Hippocampal formation (tissue), 2 donors: ENCODE measurements at regions not wholly inside any gene's neighbourhood (a gene's known extent, or its start where the extent isn't known, plus 50 kb on each side); places are given as distances from the start of the nearest gene placed in this dataset.

ENCODE experiments used
- DNase-seq, 2 donors: peaks; one replicate each; lab custom pipeline; 2025; lab: John Stamatoyannopoulos, UW

DNA sequence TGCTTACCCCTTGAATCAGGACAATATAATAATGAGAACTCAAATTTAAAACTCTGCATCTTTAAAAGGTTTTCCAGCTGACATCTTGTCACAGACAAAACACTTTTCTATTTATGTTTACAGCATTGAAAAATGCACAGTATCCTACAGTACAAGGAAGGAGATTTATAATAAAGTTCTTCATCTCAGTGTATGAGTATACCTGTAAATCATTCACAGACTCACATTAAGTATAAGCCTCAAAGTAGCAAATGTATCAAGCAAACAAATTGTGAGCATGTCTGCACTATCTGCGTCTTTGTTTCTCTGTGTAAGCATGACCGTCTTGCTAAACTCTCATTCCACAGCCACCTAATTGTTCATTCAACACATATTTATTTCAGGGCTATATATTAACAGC is 52.8 kb downstream of the PPP1R2C start:
- no peak for DNase-seq

DNA sequence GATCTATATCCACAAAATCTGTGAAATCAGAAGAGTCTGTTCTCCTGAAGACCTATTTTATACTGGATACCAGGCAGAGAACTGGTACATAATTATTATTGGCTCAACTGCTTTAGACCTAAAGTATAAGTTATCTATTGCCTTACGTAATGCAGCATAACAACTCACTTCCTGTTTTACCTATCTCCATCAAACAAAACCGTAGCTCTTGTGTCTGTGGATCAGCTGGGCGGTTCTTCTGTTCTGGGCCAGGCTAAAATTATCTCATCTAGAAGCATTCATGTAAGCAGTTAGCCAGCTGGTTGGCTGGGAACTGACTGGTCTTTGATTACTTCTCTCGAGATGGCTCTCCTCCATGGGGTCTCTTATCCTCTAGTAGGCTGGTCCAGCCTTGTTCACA is 57.8 kb downstream of the PPP1R2C start:
- no peak for DNase-seq

DNA sequence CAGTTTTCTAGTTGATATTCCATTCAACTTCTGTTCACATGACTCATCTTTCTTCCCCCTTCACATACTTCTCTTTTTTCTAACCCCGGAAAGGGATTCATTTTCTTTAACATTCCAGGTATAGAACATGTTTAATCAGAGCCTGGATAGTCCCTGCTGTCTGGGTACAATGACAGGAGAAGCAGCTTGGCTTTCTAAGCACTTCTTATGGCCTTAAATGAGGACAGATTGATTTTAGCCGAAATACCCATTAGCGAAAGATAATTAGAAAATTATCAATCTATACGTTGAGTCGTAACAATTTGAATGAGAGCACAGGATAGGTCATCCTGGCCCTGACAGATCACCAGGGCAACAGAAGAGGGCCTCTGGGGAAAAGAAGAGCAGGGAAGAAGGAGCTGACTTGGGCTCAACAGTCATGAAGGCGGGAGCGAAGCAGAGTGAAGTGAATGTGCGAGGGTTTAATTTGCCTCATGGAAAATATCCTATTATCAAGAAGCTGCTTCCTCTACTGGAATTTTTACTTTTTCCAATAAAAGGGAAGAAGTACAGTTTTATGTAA is 62.2 kb downstream of the PPP1R2C start:
- DNase-seq = no peak

DNA sequence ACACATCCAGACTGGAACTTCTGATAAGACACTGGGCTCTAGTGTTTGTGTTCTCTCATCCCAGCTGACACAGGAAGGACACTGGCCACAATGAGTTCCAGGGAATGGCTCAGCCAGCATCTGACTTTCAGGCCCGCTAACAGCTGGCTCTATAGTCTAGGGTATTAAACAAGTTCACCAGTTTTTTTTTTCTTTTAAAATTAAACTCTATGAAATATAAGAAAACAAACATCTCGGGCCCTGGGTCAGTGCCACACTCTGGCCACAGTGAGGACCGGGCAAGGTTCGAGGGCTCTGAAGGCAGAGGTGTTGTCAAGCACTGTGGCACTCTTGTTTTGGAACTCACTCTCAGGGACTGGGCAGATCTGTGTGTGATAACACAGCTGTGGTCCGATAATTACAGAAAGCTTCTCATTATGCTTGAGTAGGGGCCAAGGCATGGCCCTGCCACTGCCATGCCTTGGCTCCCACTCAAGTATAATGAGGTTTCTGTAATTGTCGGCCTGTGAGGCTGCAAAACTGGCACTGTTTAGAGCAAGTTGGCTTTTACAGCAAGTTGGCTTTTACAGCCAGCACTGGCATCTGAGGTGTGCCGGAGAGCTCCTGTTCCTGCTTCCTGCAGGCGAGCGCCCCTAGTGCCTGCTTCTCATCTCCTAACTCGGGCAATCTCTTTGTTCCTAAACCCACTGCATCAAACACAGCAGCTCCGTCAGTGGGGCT is 62.8 kb downstream of the PPP1R2C start:
- DNase-seq = peak; percentile 53 to 58

DNA sequence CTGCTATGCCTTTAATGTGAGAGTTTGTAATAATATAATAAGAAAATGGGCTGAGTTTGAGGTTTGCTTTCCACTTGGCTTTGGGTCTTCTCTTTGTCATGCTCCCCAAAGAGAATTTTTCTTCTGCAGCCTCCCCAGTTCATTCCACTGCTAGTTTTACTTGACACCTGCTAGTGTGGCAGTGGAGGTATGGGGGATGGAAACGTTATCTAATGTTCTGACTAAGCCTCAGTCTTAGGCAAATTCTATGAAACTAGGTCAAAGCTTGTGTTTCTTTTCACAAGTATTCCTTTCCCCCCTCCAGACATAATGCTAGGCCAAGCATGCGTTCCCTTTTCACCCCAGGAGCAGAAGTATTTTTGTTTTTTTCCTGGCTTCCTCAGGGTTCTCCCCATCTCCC is 67.5 kb downstream of the PPP1R2C start:
- DNase-seq = no peak

DNA sequence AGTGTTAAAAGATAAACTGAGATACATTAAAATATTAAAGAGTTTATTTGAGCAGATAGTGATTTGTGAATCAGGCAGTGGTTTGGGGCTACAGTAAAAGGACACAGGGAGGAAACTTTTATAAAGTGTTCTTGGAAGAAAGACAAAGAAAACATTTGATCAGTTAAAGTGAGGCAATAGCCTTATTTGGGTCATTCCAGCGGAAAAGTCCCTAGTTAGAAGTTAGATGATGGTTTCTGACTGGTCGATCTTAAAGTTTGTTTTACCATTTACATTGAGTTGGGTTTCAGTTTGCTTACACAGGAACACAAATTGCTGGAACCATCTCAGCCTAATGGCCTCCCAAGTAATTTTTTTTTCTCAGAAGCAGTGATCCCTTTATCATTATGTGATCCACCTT is 69.7 kb downstream of the PPP1R2C start:
- DNase-seq = no peak

DNA sequence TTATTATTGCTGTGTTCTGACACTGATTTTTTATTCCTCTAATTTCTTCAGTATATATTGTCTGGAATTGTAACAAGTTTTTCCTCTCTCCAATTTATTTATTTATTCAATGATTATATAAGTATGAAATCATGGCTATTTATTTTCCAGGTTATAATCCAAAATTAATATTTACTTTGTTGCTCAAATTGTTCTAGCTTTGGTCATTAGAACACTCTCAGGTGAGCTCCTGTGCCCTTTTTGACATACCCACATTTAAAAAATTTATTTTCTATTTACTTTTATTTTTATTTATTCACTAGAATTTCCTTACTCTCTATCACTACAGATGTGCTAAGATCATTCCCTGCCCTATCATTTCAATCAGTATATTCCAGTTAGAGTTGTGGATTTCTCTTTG is 70.2 kb downstream of the PPP1R2C start:
- no peak for DNase-seq

DNA sequence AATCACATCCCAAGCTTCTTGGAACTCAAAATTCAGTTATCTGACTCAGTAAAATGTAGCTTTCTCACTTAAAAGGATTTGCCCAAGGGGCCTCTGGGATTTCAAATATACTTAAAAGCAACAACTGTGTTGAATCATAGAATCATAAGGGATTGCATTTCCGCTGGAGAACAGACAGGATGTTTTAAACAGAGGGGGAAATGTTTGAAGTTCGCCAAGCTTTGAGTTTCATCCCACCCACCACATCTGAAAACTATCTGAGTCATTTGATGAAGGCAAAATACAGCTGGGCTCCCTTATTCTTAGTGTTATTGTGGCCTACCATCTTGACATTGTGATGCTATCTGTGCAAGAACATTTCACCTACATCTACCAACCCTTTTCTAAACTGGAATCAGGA is 73.5 kb downstream of the PPP1R2C start:
- DNase-seq = no peak

DNA sequence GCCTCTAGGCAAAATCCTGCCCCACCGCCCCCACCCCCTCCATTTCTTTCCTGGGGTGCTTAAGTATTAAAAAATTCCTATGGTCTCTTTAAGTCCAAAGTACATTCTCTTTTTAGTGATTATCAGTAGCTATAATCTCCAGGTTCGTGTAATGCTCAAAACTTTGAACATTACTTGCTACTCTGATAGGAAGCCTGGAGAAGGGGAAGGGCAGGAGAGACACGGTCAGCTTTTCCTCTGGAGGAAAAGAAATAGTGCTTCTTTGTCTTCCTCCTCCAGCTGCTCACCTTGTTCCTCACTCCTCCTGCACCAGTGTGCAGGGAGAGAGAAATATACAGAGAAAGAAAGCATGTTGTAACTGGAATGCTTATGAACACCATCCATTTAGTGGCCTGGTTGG is 80.4 kb downstream of the PPP1R2C start:
- DNase-seq = no peak

DNA sequence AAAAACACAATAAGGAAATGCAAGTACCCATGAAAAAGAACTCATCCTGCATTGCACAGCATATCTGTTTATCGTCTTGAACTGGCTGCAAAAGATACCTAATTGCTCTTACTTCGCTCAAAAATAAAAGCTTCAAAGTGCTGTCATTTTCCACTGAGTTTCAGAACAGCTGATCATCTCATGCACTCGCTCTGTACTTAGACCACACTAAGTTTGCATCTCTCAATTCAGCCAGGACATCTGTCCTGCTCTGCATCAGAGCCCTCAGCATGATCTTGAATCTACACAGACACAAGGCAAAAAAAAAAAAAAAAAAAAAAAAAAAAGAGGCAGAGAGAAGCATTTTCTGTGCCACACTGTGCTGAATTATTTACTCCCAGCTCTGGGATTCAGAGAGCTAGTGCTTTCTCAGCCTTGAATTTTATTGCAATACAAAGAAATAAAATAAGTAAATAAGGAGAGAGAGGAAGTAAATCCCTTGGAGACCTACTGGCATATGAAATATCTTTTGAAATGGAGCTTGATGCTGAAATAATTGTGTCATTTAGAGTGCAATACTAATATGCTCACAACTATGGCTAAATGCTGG is 81.3 kb downstream of the PPP1R2C start:
- DNase-seq = no peak

DNA sequence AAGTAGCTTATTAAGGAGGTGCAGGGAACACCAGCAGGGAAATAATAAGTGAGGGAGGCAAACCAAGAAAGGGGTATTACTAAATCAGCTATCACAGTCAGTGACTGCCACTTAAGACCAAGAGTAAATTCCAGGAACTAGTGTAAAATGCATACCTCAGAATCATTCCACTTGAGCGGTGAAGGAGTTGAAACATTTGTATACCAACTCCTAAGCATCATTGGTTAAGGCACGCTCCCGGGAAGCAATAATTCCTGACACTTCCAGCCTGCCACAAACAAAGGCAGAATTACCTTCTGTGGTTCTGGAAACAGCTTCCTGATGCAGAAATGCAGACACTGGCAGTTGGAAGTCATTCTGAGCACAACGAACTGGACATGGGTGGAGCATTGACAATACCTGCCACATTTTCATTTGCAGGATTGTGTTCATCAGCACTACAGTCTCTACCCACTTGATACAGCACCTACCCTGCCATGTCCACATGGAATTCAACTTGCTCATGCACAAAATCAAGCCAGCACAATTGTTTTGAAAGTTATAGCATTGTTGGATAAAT is 82.1 kb downstream of the PPP1R2C start:
- no peak for DNase-seq

DNA sequence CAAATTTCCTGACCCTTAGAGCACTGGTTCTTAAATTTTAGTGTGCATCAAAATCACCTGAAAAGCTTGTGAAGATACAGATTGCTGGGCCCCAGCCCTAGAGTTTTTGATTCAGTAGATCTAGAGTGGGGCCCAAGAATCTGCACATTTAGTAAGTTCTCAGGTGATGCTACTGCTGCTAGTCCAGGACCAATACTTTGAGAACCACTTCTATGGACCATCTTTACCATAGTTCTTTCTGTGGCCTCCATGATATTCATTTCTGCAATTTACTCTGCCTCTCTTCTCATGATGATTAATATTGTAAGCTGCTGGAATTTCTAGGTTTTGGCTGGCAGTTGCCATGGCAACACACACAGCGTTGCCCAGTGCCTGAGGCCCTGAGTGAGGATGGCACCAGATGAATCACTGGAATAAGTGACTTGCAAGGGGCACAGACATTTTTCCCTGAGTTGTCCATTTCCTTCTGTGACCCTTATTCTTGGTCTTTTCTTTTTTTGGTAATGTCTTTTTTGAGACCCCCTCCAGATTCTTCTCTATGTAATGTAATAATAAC is 83.6 kb downstream of the PPP1R2C start:
- DNase-seq = no peak

DNA sequence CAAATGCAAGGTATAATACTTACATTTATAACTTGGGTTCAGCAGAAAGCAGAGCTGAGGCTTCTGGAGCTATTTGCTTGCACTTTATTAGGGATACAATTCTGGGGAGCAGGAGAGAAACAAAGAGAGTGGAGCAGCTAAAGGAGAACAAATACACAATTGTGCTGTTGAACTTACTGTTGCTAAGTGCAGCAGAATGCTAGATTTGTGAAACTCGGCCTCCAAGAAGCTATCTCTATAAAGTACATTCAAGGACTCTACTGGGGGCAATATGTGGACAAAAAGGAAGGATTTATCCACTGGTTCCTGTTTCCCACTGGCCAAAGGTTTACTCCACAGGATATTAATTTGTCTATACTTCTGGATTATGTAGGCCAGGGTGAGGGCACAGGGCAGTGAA is 86.8 kb downstream of the PPP1R2C start:
- peak; percentile 1 to 37 for DNase-seq

DNA sequence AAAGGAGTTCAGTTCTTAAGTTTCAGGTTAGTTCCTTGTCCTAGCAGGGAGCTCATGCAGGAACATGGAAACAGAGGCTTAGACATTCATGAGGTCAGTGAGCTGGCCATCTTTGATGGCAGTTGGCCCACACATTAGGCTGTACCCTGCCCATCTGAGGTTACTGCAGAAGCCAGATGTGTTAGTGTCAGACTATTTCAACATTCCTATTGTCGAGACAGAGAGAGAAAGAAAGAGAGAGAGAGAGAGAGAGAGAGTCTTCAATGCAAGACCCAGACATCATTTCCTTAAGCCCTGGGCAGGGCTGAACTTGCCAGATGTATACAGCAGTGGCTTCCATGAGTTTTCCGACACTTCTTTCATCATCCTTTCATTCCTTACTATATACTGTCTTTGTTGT is 91.3 kb downstream of the PPP1R2C start:
- no peak for DNase-seq

DNA sequence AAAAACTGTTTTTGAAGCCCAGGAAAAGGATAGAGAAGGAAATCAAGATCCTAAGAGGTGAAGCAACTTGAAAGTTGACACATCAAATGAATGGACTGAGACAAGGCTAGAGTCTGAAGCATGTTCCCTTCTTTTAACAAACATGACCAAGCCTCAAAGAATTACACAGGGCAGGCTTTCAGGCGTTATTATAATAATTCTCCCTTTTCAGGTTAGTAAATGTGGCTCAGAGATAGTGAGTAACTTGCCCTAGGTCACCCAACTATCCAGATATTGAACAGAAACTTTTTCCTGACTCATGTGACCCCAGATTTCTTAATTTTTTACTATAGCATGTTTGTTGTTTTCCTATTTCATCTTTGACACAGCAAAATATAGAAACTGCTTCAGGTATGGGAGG is 91.7 kb downstream of the PPP1R2C start:
- no peak for DNase-seq

DNA sequence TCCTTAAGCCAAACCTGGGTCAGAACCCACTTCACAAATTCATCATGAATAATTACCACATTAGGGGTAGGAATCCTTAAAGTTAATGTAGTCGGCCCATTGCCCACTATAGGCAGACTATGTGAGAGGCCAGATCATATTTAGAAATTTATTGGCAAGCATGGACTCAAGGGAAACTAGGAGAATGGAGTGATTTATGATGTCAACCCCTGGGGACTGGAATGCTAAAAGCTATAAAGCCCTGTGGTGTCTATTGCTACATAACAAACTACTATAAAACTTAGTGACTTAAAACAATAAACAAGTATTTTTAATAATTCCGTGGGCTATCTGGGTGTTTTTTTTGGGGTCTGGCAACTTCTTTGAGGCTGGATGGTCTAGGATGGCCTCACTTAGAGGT is 93.9 kb downstream of the PPP1R2C start:
- DNase-seq = no peak

DNA sequence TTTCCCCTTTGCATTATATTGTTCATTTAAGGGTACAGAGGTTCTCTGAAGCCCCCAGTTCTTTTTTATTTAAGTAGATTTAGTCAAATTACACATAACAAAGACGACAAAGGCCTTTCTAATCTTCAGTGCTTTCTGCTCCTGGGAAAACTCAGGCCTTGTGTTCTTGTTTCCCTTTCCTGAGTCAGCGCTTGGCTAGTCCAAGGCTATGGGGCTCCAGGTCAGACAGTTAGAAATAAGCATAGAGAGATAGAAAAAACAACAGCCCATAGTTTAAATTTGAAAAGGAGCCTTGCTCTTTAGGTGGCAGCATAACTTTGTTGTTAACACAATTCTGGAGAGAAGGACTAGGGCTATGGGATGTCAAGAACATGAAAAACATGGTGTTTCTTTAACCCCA is 97.3 kb downstream of the PPP1R2C start:
- DNase-seq = peak in 1 of 2 donors; percentile 1

DNA sequence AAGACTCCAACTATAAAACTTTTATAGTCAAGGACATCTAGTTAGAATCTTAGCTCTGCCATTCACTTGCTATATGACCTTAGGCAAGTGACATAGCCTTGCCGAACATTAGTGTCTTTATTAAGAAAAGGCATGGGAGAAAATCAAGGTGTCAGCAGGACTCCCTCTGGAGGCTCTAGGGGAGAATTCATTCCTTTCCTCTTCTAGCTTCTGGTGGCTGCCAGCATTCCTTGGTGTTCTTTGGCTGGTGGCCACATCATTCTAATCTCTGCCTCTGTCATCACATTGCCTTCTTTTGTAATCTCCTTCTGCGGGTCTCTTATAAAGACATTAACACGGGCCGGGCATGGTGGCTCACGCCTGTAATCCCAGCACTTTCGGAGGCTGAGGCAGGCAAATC is 99.8 kb downstream of the PPP1R2C start:
- no peak for DNase-seq

DNA sequence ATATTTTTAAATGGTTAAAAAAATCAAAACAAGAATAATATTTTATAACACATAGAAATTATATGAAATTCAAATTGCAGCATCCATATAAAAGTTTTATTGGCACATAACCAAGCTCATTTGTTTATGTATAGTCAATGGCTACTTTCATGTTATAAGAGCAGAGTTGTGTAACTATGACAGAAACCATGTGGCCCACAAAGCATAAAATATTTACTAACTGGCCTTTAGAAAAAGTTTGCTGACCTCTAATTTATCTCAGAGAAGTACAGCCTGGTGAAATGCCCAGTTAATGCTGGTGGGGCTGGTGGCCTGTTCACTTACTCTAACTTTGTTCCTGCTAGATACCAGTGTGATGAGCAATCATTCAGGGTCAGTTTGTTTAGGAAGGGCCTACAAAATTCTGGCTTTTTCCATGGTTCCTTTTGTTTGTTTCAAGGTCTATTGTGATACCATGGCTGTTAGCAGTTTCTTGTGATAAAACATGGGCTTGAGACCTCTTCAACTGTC is 104.6 kb downstream of the PPP1R2C start:
- no peak for DNase-seq

DNA sequence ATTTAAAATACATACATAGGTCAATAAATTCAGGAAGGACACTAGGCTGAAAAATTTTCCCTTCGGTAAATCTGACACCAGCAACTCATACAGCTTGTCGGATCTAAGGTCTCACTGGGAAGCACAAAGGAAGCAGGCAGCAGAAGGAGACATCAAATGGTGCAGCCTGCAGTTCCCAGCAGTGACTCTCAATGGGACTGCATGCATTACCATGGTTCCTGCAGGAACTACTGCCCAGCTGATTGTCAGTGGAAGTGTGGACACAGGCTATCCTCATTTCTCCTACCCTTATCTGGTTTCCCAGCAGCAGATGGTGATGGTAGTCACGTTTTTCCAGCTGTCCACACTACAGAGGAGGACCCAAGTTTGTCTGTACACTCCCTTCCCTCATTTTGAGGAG is 113.3 kb downstream of the PPP1R2C start:
- DNase-seq = no peak

DNA sequence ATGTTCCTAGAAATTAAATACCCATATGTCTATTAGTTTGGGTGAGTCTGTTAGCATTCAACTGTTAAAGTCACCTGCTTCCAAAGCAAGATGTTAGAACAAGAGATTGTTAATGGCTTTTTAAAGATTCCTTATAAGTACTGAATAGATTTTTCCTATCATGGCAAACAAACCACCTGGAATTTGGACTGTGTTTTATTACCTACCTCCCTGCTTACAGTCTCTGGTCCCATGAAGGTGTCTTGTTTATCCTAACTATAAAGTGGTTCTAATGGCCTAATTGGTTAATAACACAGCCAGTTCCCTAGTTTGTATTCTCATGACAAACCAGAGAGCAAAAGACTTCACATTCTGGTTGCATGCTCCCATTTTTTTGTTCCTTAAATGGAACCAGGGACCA is 149.5 kb downstream of the PPP1R2C start:
- no peak for DNase-seq

DNA sequence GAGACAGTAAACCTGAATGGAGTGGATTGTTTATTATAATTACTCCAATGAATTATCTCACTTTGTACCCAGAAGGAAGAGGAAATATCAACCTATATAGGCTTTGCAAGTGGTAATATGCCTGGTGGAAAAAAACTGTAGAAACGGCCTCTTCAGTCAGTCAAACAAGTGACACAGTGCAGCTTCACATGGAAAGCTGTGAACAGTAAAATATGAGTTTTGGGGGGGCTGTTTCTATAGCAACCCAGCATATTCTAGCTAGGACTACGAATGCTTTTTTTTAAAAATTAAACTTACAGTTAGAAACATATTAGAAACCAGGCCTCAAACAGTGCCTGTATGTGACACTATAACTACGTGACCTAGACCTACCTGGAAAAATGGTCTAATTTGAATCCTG is 150.1 kb downstream of the PPP1R2C start:
- DNase-seq = no peak

DNA sequence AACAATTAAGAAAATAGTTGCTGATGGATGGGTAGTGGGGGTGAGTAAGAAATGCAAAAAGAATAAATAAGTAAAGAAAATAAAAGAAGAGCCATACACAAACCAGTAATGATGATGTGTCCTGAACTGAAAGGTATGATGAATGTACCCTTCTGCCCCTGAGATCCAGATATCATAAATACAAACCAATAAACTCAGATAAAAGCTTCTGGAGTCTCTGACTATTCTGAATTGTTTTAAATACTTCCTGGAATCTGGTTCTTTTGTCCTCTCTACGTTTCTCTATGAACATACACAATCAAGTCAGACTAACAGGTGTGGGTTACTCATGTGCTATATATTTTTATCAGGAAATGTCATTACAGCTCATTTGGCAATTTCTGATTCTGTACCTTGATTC is 153.4 kb downstream of the PPP1R2C start:
- DNase-seq = no peak
